ENCODE measurements at regions not wholly inside any gene's neighbourhood (a gene's known extent, or its start where the extent isn't known, plus 50 kb on each side); places are given as distances from the start of the nearest gene placed in this dataset.
A peak's percentile ranks its signal among the peaks of the same experiment; 100 is the strongest.

- Histone ChIP-seq H2BK120ac (ENCODE audit: insufficient read depth, low read length, poor library complexity) (no peak overlapping the region), H2BK12ac (ENCODE audit: low read length) (no peak overlapping the region), H3K79me2 (ENCODE audit: control insufficient read depth, insufficient read depth, low read length, poor library complexity) (no peaks in the 10 kb centered on the region), H3K4me1 (ENCODE audit: control insufficient read depth in 1 of 2, insufficient read depth in 2 of 2, low read length in 2 of 2) (no peaks in the 10 kb centered on the region), H3K4me2 (ENCODE audit: low read length) (no peak overlapping the region), H2BK5ac (ENCODE audit: low read depth, low read length, poor library complexity) (no peak overlapping the region), H3K9ac (ENCODE audit: low read length) (no peak overlapping the region), H4K91ac (ENCODE audit: low read depth, low read length) (no peak overlapping the region), H3K4me3 (ENCODE audit: low read depth, low read length) (no peak overlapping the region), H3K27me3 (ENCODE audit: insufficient read depth, low read length) (no peaks in the 10 kb centered on the region), H4K8ac (ENCODE audit: low read depth, low read length) (no peak overlapping the region), H3K18ac (ENCODE audit: low read length) (no peak overlapping the region), H3K79me1 (ENCODE audit: low read length) (no peaks in the 10 kb centered on the region), H3K23ac (ENCODE audit: low read length) (no peak overlapping the region), H3K36me3 (ENCODE audit: control insufficient read depth in 1 of 2, insufficient read depth in 2 of 2, low read length in 2 of 2) (no peaks in the 10 kb centered on the region), H3K4ac (ENCODE audit: low read depth, low read length) (no peak overlapping the region), H3K9me3 (ENCODE audit: insufficient read depth, low read depth, low read length) (no peaks in the 10 kb centered on the region), H3K27ac (ENCODE audit: low read depth, low read length) (no peak overlapping the region), H2AFZ (ENCODE audit: insufficient read depth, low read length, poor library complexity) (no peak overlapping the region), H2AK5ac (ENCODE audit: low read length) (no peak overlapping the region), H4K12ac (ENCODE audit: low read depth, low read length) (no peak overlapping the region), H3K14ac (ENCODE audit: low read length) (no peak overlapping the region)
- WGBS (ENCODE audit: extremely low coverage, insufficient coverage, insufficient read length) = no CpG with 5 or more reads among the region's 1 CpG
- peak; percentile 32 to 70 for DNase-seq
Measured at GRCh38 chr6:71608646-71609045, 277.7 kb upstream of the RIMS1 start.

GRCh38 chr6:71619836-71620235, 266.5 kb upstream of the RIMS1 start:
- Histone ChIP-seq H2BK5ac (ENCODE audit: low read depth, low read length, poor library complexity) (no peak overlapping the region), H3K27ac (ENCODE audit: low read depth, low read length) (no peak overlapping the region), H4K91ac (ENCODE audit: low read depth, low read length) (no peak overlapping the region), H3K4me1 (ENCODE audit: control insufficient read depth in 1 of 2, insufficient read depth in 2 of 2, low read length in 2 of 2) (no peaks in the 10 kb centered on the region), H3K9ac (ENCODE audit: low read length) (no peak overlapping the region), H4K12ac (ENCODE audit: low read depth, low read length) (no peak overlapping the region), H3K9me3 (ENCODE audit: insufficient read depth, low read depth, low read length) (no peaks in the 10 kb centered on the region), H2BK12ac (ENCODE audit: low read length) (no peak overlapping the region), H3K4ac (ENCODE audit: low read depth, low read length) (no peak overlapping the region), H3K27me3 (ENCODE audit: insufficient read depth, low read length) (no peaks in the 10 kb centered on the region), H3K4me2 (ENCODE audit: low read length) (no peak overlapping the region), H3K4me3 (ENCODE audit: low read depth, low read length) (no peak overlapping the region), H2BK120ac (ENCODE audit: insufficient read depth, low read length, poor library complexity) (no peak overlapping the region), H3K14ac (ENCODE audit: low read length) (no peak overlapping the region), H3K18ac (ENCODE audit: low read length) (no peak overlapping the region), H3K36me3 (ENCODE audit: control insufficient read depth in 1 of 2, insufficient read depth in 2 of 2, low read length in 2 of 2) (no peaks in the 10 kb centered on the region), H3K23ac (ENCODE audit: low read length) (no peak overlapping the region), H3K79me2 (ENCODE audit: control insufficient read depth, insufficient read depth, low read length, poor library complexity) (no peaks in the 10 kb centered on the region), H3K79me1 (ENCODE audit: low read length) (no peaks in the 10 kb centered on the region), H2AK5ac (ENCODE audit: low read length) (no peak overlapping the region), H4K8ac (ENCODE audit: low read depth, low read length) (no peak overlapping the region), H2AFZ (ENCODE audit: insufficient read depth, low read length, poor library complexity) (no peak overlapping the region)
- no CpG with 5 or more reads among the region's 4 CpGs for WGBS (ENCODE audit: extremely low coverage, insufficient coverage, insufficient read length)
- no peak for DNase-seq

GRCh38 chr6:71621918-71622519, 264.3 kb upstream of the RIMS1 start:
- peak in 1 of 2 donors; percentile 45 for DNase-seq
- Histone ChIP-seq H3K4me1 (ENCODE audit: control insufficient read depth in 1 of 2, insufficient read depth in 2 of 2, low read length in 2 of 2) (no peaks in the 10 kb centered on the region), H3K27me3 (ENCODE audit: insufficient read depth, low read length) (no peaks in the 10 kb centered on the region), H3K14ac (ENCODE audit: low read length) (no peak overlapping the region), H3K23ac (ENCODE audit: low read length) (no peak overlapping the region), H3K79me2 (ENCODE audit: control insufficient read depth, insufficient read depth, low read length, poor library complexity) (no peaks in the 10 kb centered on the region), H4K91ac (ENCODE audit: low read depth, low read length) (no peak overlapping the region), H2BK120ac (ENCODE audit: insufficient read depth, low read length, poor library complexity) (no peak overlapping the region), H3K27ac (ENCODE audit: low read depth, low read length) (no peak overlapping the region), H3K4ac (ENCODE audit: low read depth, low read length) (no peak overlapping the region), H4K12ac (ENCODE audit: low read depth, low read length) (no peak overlapping the region), H3K79me1 (ENCODE audit: low read length) (no peaks in the 10 kb centered on the region), H4K8ac (ENCODE audit: low read depth, low read length) (no peak overlapping the region), H3K4me2 (ENCODE audit: low read length) (no peak overlapping the region), H3K18ac (ENCODE audit: low read length) (no peak overlapping the region), H2AFZ (ENCODE audit: insufficient read depth, low read length, poor library complexity) (no peak overlapping the region), H2AK5ac (ENCODE audit: low read length) (no peak overlapping the region), H3K9ac (ENCODE audit: low read length) (no peak overlapping the region), H3K4me3 (ENCODE audit: low read depth, low read length) (no peak overlapping the region), H3K9me3 (ENCODE audit: insufficient read depth, low read depth, low read length) (peaks cover 4% of the 10 kb centered on the region), H2BK5ac (ENCODE audit: low read depth, low read length, poor library complexity) (no peak overlapping the region), H3K36me3 (ENCODE audit: control insufficient read depth in 1 of 2, insufficient read depth in 2 of 2, low read length in 2 of 2) (no peaks in the 10 kb centered on the region), H2BK12ac (ENCODE audit: low read length) (no peak overlapping the region)
- WGBS (ENCODE audit: extremely low coverage, insufficient coverage, insufficient read length) = no CpG with 5 or more reads among the region's 3 CpGs

- no peak overlapping the region for H3K27ac ChIP-seq (ENCODE audit: low read depth, low read length)
- no peaks in the 10 kb centered on the region for H3K79me1 ChIP-seq (ENCODE audit: low read length)
- no peak for DNase-seq
- H3K23ac ChIP-seq (ENCODE audit: low read length) = no peak overlapping the region
- no peak overlapping the region for H3K14ac ChIP-seq (ENCODE audit: low read length)
- H2BK12ac ChIP-seq (ENCODE audit: low read length) = no peak overlapping the region
- no peak overlapping the region for H3K9ac ChIP-seq (ENCODE audit: low read length)
- no peak overlapping the region for H2BK120ac ChIP-seq (ENCODE audit: insufficient read depth, low read length, poor library complexity)
- H2AK5ac ChIP-seq (ENCODE audit: low read length) = no peak overlapping the region
- no peak overlapping the region for H4K91ac ChIP-seq (ENCODE audit: low read depth, low read length)
- H3K36me3 ChIP-seq (ENCODE audit: control insufficient read depth in 1 of 2, insufficient read depth in 2 of 2, low read length in 2 of 2) = no peaks in the 10 kb centered on the region
- H2AFZ ChIP-seq (ENCODE audit: insufficient read depth, low read length, poor library complexity) = no peak overlapping the region
- no peak overlapping the region for H3K4ac ChIP-seq (ENCODE audit: low read depth, low read length)
- no peak overlapping the region for H4K12ac ChIP-seq (ENCODE audit: low read depth, low read length)
- H3K79me2 ChIP-seq (ENCODE audit: control insufficient read depth, insufficient read depth, low read length, poor library complexity) = no peaks in the 10 kb centered on the region
- no peak overlapping the region for H4K8ac ChIP-seq (ENCODE audit: low read depth, low read length)
- no peaks in the 10 kb centered on the region for H3K4me1 ChIP-seq (ENCODE audit: control insufficient read depth in 1 of 2, insufficient read depth in 2 of 2, low read length in 2 of 2)
- no peak overlapping the region for H3K4me3 ChIP-seq (ENCODE audit: low read depth, low read length)
- no CpG with 5 or more reads among the region's 2 CpGs for WGBS (ENCODE audit: extremely low coverage, insufficient coverage, insufficient read length)
- no peak overlapping the region for H2BK5ac ChIP-seq (ENCODE audit: low read depth, low read length, poor library complexity)
- no peaks in the 10 kb centered on the region for H3K9me3 ChIP-seq (ENCODE audit: insufficient read depth, low read depth, low read length)
- no peaks in the 10 kb centered on the region for H3K27me3 ChIP-seq (ENCODE audit: insufficient read depth, low read length)
- no peak overlapping the region for H3K4me2 ChIP-seq (ENCODE audit: low read length)
- H3K18ac ChIP-seq (ENCODE audit: low read length) = no peak overlapping the region
Measured at GRCh38 chr6:71642120-71642519, 244.2 kb upstream of the RIMS1 start.
